Prostate gland (tissue), 2 donors: ENCODE measurements at regions not wholly inside any gene's neighbourhood (a gene's known extent, or its start where the extent isn't known, plus 50 kb on each side); places are given as distances from the start of the nearest gene placed in this dataset.
"Not testable (repeated sequence)": the region's sequence is repeated elsewhere in the genome, so short reads cannot be mapped to it uniquely, and the experiment has no call there.

ENCODE experiments used
- DNase-seq: peaks from one replicate; pipeline ENCODE4 v3.0.0-alpha.2; 2019; ENCODE audit warnings: low spot score
- H3K27ac ChIP-seq, 2 donors: fragments of 200-600 bp; sonication (generic); 2 replicates each; pipeline ENCODE4 v1.5.1; 2017 to 2019
- H3K27me3 ChIP-seq: fragments of 200-600 bp; sonication (generic); replicated peaks from 2 replicates; pipeline ENCODE4 v1.5.1; 2019; ENCODE audit not compliant: insufficient read depth
- H3K36me3 ChIP-seq, 2 donors: fragments of 200-600 bp; sonication (generic); 1 replicate in 1 of 2; 2 replicates in 1 of 2; pipeline versions ENCODE4 v1.5.1 to v1.8.1; 2017 to 2019
- H3K4me1 ChIP-seq: fragments of 200-600 bp; sonication (generic); replicated peaks from 2 replicates; pipeline ENCODE4 v1.5.1; 2019
- H3K4me3 ChIP-seq, 2 donors: fragments of 200-600 bp; sonication (generic); 2 replicates each; pipeline ENCODE4 v1.5.1; 2017 to 2019
- H3K9me3 ChIP-seq: fragments of 200-600 bp; sonication (generic); 2 replicates; pipeline ENCODE4 v1.5.1; 2017
- POLR2A ChIP-seq: fragments of 450-650 bp; IDR thresholded peaks from one replicate; pipeline ENCODE4 v1.6.1; 2016; ENCODE audit warnings: antibody characterized with exemption, mild to moderate bottlenecking
- POLR2AphosphoS5 ChIP-seq: sonication (generic); formaldehyde crosslinking; IDR thresholded peaks from one replicate; pipeline ENCODE4 v1.6.1; 2017; ENCODE audit warnings: antibody characterized with exemption
- WGBS: methylation state at CpG from one replicate; pipeline ENCODE4 v1.1.5; 2018; 5-methylcytosine and 5-hydroxymethylcytosine counted together
- intact Hi-C: fragments of 100-400 bp; cut with DNase I; formaldehyde crosslinking; loops from one replicate; pipeline ENCODE4 v1.14.2; 2022
- TF ChIP-seq, protein P1 (sequence below), 4 experiments: fragments of 200-600 bp in 2 of 4; fragments of 450-650 bp in 2 of 4; sonication (generic) in 2 of 4; IDR thresholded peaks; 1 replicate in 3 of 4; 2 replicates in 1 of 4; pipeline ENCODE4 v1.5.1; 2016 to 2019; ENCODE audit warnings: antibody characterized with exemption in 4 of 4, mild to moderate bottlenecking in 2 of 4, moderate library complexity in 2 of 4

DNA sequence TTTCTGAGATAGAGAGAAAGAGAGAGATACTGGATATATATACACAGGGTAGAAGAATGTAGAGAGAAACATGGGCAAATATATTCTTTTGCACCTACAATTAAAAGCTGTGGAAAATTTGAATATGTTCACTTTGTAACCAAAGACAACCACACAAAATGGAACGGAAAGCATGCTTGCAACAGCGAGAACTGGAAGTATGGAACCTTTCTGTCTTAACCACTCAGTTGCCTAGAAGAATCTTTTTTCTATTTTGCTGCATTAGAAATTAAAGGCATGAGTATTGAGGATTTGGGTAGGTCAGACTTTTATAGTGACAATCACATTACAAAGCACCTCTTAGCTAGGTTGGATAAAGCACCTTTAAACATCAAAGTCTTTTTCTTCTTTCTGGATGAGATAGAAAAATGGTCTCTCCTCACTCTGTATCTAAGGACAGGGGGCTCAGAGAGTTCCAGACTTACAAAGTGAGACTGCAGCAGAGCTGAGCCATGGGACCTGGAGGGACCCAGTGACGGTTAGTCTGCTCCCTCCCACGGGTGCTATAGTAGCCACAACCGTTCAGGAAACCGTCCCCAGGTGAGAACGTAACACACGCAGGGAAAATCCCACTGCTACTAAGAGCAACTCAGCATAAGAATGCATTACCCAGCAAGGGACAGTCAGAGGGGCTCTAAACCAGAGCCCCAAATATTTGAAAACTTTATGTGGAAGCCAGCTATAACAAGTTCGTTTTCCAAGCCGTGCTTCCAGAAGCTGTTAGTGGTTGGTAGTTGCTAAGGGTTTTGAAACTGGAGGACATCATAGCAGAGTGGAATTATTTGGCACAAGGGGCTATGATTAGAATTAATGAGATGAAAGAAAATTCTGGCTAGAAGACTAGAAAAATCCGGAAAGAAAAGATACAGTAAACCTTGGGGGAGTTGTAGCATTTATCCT lies 97.1 kb downstream of the DAD1 start:
- Histone ChIP-seq H3K27ac (no peak overlapping the region), H3K4me1 (no peaks in the 10 kb centered on the region), H3K27me3 (no peaks in the 10 kb centered on the region), H3K9me3 (no peaks in the 10 kb centered on the region), H3K4me3 (no peak overlapping the region), H3K36me3 (no peaks in the 10 kb centered on the region)
- DNase-seq = no peak
- 40% methylated on average over 11 of the region's 11 CpGs for WGBS
- intact Hi-C loops = no loop called here
- TF ChIP-seq, protein P1, sequence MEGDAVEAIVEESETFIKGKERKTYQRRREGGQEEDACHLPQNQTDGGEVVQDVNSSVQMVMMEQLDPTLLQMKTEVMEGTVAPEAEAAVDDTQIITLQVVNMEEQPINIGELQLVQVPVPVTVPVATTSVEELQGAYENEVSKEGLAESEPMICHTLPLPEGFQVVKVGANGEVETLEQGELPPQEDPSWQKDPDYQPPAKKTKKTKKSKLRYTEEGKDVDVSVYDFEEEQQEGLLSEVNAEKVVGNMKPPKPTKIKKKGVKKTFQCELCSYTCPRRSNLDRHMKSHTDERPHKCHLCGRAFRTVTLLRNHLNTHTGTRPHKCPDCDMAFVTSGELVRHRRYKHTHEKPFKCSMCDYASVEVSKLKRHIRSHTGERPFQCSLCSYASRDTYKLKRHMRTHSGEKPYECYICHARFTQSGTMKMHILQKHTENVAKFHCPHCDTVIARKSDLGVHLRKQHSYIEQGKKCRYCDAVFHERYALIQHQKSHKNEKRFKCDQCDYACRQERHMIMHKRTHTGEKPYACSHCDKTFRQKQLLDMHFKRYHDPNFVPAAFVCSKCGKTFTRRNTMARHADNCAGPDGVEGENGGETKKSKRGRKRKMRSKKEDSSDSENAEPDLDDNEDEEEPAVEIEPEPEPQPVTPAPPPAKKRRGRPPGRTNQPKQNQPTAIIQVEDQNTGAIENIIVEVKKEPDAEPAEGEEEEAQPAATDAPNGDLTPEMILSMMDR (IDR thresholded peaks at IDR 0.05) = no peak
- TF ChIP-seq POLR2AphosphoS5 (no peak), POLR2A (no peak)

- 91% methylated on average over 3 of the region's 3 CpGs for WGBS
- intact Hi-C loops, DNase-seq, H3K9me3 ChIP-seq, H3K36me3 ChIP-seq, H3K4me1 ChIP-seq, H3K27me3 ChIP-seq, H3K27ac ChIP-seq, H3K4me3 ChIP-seq: not testable (repeated sequence)
Observed at GRCh38 chr14:22491053-22491452, 98.0 kb downstream of the DAD1 start.

- WGBS = 82% methylated on average over 9 of the region's 9 CpGs
- no peak for DNase-seq
- H3K27ac ChIP-seq = no peak overlapping the region
- TF ChIP-seq POLR2AphosphoS5 = no peak
- no peak for TF ChIP-seq POLR2A
- TF ChIP-seq, protein P1 (IDR thresholded peaks at IDR 0.05) = no peak
- intact Hi-C loops = no loop called here
- H3K9me3 ChIP-seq = no peaks in the 10 kb centered on the region
- no peaks in the 10 kb centered on the region for H3K4me1 ChIP-seq
- H3K4me3 ChIP-seq = no peak overlapping the region
- H3K27me3 ChIP-seq = no peaks in the 10 kb centered on the region
- H3K36me3 ChIP-seq = no peaks in the 10 kb centered on the region
Observed at GRCh38 chr14:22489957-22490950, 98.8 kb downstream of the DAD1 start.

- TF ChIP-seq, protein P1 (IDR thresholded peaks at IDR 0.05) = no peak
- TF ChIP-seq POLR2A = no peak
- no peak for TF ChIP-seq POLR2AphosphoS5
- DNase-seq = no peak
- 69% methylated on average over 5 of the region's 5 CpGs for WGBS
- Histone ChIP-seq H3K36me3 (no peaks in the 10 kb centered on the region), H3K4me3 (no peak overlapping the region), H3K27ac (no peak overlapping the region), H3K9me3 (no peaks in the 10 kb centered on the region), H3K4me1 (no peaks in the 10 kb centered on the region), H3K27me3 (no peaks in the 10 kb centered on the region)
- intact Hi-C loops = no loop called here
Observed at GRCh38 chr14:22489244-22489545, 99.8 kb downstream of the DAD1 start.

DNA sequence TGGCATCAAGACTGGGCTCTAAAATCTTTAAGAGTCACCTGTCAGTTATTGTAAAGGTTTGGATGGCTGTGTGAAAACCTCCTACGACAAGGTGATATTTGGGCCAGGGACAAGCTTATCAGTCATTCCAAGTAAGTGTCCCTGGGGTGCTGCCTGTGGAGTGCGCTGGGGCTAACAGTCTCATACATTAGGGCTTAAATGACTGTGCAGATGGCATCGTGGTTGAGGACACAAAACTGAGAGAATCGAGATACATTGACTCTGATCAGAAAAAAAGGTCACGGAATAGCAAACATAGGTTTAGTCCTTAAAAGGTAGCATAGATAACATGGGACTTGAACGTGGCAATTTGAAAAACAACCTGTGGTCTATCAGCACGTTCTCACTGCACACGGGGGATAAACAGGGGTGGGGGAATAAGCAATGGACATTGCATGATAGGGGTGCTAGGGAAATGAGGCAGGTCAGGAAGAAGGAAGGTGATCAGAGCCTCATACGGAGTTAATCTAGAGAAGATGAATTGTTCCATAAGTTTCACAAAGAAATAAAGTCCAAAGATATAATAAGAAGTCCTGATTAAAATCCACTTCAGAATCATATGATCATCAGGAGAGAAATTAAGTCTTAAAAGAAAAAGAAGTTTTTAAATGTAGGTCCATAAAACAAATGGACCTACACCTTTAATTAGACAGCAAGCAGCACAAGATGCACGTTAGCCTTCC lies 100.3 kb downstream of the DAD1 start:
- Histone ChIP-seq H3K4me1 (no peaks in the 10 kb centered on the region), H3K27ac (no peak overlapping the region), H3K27me3 (no peaks in the 10 kb centered on the region), H3K36me3 (no peaks in the 10 kb centered on the region), H3K4me3 (no peak overlapping the region), H3K9me3 (no peaks in the 10 kb centered on the region)
- TF ChIP-seq POLR2A = no peak
- TF ChIP-seq POLR2AphosphoS5 = no peak
- TF ChIP-seq, protein P1 (IDR thresholded peaks at IDR 0.05) = no peak
- DNase-seq = no peak
- intact Hi-C loops = no loop called here
- 89% methylated on average over 10 of the region's 10 CpGs for WGBS
